ENCODE measurements at regions not wholly inside any gene's neighbourhood (a gene's known extent, or its start where the extent isn't known, plus 50 kb on each side); places are given as distances from the start of the nearest gene placed in this dataset.

GRCh38 chr4:67122029-67122428 is 423.3 kb downstream of the CENPC start:
- DNase-seq (ENCODE audit: low read depth, low spot score), result peak; percentile 10

- no peak for DNase-seq (ENCODE audit: low read depth, low spot score)
Measured at GRCh38 chr4:67120369-67120768, 424.9 kb downstream of the CENPC start.

GRCh38 chr4:67109276-67109675 is 436.0 kb downstream of the CENPC start:
- no peak for DNase-seq (ENCODE audit: low read depth, low spot score)

- DNase-seq (ENCODE audit: low read depth, low spot score), result no peak
Measured at GRCh38 chr4:67106861-67107460, 438.3 kb downstream of the CENPC start.

- DNase-seq (ENCODE audit: low read depth, low spot score), result no peak
Measured at GRCh38 chr4:67104145-67104544, 441.2 kb downstream of the CENPC start.

GRCh38 chr4:67103001-67103747 is 442.1 kb downstream of the CENPC start:
- no peak for DNase-seq (ENCODE audit: low read depth, low spot score)

GRCh38 chr4:67101612-67102011 is 443.7 kb downstream of the CENPC start:
- DNase-seq (ENCODE audit: low read depth, low spot score), result no peak

GRCh38 chr4:67092351-67092750 is 453.0 kb downstream of the CENPC start:
- DNase-seq (ENCODE audit: low read depth, low spot score), result no peak

GRCh38 chr4:67091673-67092072 is 453.6 kb downstream of the CENPC start:
- DNase-seq (ENCODE audit: low read depth, low spot score), result no peak

GRCh38 chr4:67087897-67088296 is 457.4 kb downstream of the CENPC start:
- DNase-seq (ENCODE audit: low read depth, low spot score), result peak; percentile 10

GRCh38 chr4:67084783-67085182 is 460.5 kb downstream of the CENPC start:
- DNase-seq (ENCODE audit: low read depth, low spot score), result peak; percentile 37

GRCh38 chr4:67083496-67083895 is 461.8 kb downstream of the CENPC start:
- DNase-seq (ENCODE audit: low read depth, low spot score), result no peak

- DNase-seq (ENCODE audit: low read depth, low spot score), result no peak
Measured at GRCh38 chr4:67082746-67083145, 462.6 kb downstream of the CENPC start.

- no peak for DNase-seq (ENCODE audit: low read depth, low spot score)
Measured at GRCh38 chr4:67080046-67080557, 465.2 kb downstream of the CENPC start.

- DNase-seq (ENCODE audit: low read depth, low spot score), result no peak
Measured at GRCh38 chr4:67071641-67072040, 473.7 kb downstream of the CENPC start.

- no peak for DNase-seq (ENCODE audit: low read depth, low spot score)
Measured at GRCh38 chr4:67055319-67055718, 490.0 kb downstream of the CENPC start.

GRCh38 chr4:67054896-67055295 is 490.4 kb downstream of the CENPC start:
- peak; percentile 36 for DNase-seq (ENCODE audit: low read depth, low spot score)

GRCh38 chr4:67052814-67053675 is 492.3 kb downstream of the CENPC start:
- DNase-seq (ENCODE audit: low read depth, low spot score), result no peak

GRCh38 chr4:67051000-67051789 is 494.1 kb downstream of the CENPC start:
- DNase-seq (ENCODE audit: low read depth, low spot score), result no peak

- DNase-seq (ENCODE audit: low read depth, low spot score), result no peak
Measured at GRCh38 chr4:67049446-67049845, 495.9 kb downstream of the CENPC start.

- no peak for DNase-seq (ENCODE audit: low read depth, low spot score)
Measured at GRCh38 chr4:67048530-67048929, 496.8 kb downstream of the CENPC start.
